HG03103 (cell line): ENCODE measurements at regions not wholly inside any gene's neighbourhood (a gene's known extent, or its start where the extent isn't known, plus 50 kb on each side); places are given as distances from the start of the nearest gene placed in this dataset.
"Not testable (repeated sequence)": the region's sequence is repeated elsewhere in the genome, so short reads cannot be mapped to it uniquely, and the experiment has no call there.

Source experiments
- ATAC-seq: cut with Tn5 transposase; IDR thresholded peaks from one replicate; pipeline ENCODE4 v1.9.1; 2021; ENCODE audit warnings: low read depth; ENCODE audit not compliant: unreplicated experiment

GRCh38 chr11:97702951-97703350, 1313.1 kb downstream of the JRKL start:
- ATAC-seq = no peak

DNA sequence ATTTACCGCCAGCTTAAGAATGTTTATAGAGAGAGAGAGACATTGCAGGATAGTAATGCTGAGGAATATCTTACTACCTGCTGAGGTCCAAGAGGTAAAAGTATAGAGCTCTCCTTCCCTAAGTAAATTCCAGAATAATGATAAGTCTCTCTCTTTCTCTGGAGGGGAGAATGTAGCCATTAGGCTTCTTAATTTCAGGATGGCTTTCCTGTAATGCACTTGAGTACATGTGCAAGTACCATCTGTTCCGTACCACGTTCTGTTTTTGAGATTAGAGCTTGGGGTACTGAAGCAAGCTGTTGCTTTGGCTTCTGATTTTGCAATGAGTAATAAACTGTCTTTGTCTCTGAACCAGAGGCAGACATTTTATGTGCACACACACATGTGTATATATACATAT, 1314.0 kb downstream of the JRKL start:
- ATAC-seq = no peak

DNA sequence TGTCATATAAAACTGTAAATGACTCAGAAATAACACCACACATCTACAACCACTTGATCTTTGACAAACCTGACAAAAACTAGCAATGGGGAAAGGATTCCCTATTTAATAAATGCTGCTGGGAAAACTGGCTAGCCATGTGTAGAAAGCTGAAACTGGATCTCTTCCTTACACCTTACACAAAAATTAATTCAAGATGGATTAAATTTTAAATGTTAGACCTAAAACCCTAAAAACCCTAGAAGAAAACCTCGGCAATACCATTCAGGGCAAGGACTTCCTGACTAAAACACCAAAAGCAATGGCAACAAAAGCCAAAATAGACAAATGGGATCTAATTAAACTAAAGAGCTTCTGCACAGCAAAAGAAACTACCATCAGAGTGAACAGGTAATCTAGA, 1315.3 kb upstream of the CNTN5 start:
- not testable (repeated sequence) for ATAC-seq

- ATAC-seq = no peak
Observed at GRCh38 chr11:97717922-97718321, 1302.8 kb upstream of the CNTN5 start.

DNA sequence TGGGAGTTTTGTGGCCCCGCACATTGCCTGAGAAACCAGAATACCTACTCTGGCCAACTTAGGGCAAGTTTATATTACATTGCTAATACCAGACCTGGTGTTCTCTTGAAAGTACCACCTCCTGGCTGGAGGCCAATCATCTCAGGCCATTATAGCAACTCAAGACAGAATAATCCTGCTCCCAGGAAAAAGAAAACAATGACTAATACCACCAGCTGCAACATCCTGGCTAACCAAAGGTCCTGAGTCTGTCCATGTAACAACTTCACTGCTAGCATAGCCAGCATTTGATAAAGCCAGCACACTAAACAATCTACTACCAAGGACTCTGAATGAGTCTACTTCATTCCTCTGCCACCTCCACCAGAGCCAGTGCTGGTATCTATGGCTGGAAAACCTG, 1298.7 kb upstream of the CNTN5 start:
- ATAC-seq = no peak

- no peak for ATAC-seq
Observed at GRCh38 chr11:97722721-97723120, 1298.0 kb upstream of the CNTN5 start.

DNA sequence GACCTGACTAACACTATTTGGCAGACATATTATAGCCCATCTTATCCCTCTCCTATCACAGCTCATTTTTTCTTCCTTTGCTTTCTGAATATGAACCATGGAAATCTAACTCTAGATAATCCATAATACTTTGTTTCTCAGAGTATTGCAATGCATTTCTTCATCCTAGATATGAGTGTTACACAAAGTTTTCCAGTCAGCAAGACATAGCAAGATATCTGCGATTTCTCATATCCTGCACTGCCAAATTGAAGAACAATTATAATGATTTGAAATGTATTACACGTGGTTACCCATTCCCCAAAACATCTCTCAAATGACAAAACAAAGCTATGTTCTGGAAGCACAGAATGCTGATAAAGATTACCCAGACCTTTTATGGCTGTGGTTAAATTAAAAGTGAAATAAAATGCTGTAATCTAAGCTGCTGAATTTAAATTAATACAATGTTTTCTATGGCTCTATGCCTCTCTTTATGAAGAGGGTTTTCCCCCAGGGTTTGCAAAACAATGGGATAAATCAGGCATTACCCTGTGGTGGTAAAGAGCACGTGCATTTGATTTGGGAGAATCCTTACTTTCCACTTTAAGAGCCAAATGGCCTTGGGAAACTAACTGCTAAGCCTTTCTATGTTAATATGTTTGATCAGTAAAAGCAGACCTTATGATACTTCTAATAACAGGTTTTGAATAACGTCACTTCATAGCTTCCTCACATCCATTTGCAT, 1291.0 kb upstream of the CNTN5 start:
- no peak for ATAC-seq

DNA sequence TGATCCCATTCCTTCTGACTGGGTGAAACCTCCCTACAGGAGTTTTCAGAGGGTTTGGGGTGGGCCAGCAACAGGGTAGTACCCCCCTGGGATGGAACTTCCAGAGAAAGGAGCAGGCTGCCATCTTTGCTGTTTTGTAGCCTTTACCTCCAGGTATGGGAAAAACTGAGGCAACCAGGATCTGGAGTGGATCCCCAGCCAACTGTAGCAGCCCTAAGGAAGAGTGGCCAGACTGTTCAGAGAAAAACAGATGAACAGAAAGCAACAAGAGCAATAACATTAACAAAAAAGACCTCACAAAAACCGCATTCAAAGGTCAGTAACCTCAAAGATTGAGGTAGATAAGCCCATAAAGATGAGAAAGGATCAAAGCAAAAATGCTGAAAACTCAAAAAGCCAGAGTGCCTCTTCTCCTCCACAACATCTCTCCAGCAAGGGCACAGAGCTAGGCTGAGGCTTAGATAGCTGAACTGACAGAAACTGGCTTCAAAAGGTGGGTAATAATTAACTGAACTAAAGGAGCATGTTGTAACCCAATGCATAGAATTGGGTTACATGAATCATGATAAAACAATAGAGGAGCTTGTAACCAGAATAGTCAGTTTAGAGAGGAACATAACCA, 1288.6 kb upstream of the CNTN5 start:
- no peak for ATAC-seq

DNA sequence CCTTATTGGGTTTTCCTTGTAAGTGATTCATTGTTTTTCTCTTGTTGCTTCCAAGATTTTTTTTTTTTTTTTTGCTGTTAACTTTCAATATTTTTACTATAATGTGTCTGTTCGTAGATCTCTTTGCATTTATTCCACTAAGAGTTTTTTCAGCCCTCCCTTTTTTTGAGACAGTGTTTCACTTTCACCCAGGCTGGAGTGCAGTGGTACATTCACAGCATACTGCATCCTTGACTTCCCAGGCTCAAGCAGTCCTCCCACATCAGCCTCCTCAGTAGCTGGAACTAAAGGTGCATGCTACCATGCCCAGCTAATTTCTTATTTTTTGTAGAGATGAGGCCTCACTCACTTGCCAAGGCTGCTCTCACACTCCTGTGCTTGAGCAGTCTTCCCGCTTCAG, 1282.0 kb upstream of the CNTN5 start:
- no peak for ATAC-seq

DNA sequence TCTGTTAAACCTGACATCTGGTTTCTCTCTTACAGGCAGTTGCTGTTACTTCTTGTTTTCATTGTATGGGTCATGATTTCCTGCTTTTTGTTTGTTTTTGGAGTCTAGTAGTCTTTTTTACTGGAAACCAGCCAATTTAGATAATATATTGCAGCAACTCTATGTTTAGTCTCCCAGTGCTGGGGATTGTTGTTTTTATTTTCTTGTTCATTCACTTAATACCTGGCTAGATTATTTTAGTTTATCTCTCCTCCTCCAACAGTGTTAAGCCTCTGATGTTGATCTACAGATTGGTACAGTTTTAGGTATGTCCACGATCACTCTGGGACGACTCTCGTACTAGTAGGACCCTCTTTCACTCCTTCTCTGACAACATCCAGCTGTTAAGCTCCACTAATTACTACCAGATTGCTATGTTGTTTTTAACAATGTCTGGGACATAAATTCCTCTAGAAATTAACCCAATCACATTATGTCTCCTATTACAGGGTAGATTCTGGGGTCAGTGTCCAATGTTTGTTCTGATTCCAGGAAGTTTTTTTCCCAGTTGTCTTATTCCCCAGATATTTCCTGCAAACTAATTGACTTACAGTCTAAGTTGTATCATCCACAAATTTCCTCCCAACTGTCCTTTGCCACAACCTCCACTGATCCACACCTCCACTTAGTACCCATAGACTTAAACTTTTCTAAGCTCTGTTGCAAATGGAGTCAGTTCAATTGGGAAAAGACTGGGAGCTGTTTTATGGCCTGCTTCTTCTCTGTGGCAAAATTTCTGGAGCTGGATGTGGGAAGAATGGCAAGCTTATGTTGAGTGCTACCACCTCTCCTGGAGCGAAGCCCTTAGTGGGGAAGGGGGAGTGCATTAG, 1280.6 kb upstream of the CNTN5 start:
- ATAC-seq = no peak

GRCh38 chr11:97740801-97741151, 1280.0 kb upstream of the CNTN5 start:
- no peak for ATAC-seq

DNA sequence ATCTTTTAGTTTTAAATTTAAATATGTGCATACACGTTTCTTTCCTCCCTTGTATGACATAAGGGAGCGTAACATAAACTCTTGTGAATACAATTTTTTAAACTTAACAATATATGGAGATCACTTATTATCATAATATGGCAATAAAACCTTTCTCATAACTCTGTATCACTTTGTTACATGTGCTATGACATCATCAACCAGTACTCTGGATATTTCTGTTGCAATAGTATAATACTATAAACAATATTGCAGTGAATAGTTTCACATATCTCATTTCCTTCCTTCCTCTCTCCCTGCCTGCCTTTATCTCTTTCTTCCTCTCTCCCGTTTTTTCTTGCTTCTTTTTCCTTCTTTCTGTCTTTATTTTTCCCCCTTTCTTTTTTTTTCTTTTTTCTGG, 1278.0 kb upstream of the CNTN5 start:
- no peak for ATAC-seq

- no peak for ATAC-seq
Observed at GRCh38 chr11:97743205-97743742, 1277.5 kb upstream of the CNTN5 start.

- no peak for ATAC-seq
Observed at GRCh38 chr11:97745515-97746050, 1275.2 kb upstream of the CNTN5 start.

DNA sequence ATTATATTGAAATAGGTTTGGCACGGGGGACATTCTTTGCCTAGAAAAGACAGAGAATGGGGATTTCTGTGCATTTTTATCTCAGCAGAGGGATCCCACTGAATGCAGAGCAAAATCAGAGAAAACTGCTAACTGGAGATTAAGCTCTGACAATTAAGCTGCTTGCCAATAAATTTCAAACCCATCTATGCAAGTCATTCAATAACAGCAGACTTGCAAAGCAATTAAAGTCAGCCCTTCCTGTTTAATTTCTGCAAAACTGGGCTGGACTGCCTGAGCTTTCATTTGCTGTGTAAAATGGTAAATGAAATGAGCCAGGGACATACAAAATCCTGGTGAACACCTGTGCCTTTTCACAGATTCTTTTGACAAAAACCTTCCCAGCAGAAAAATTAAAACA, 1273.9 kb upstream of the CNTN5 start:
- no peak for ATAC-seq

DNA sequence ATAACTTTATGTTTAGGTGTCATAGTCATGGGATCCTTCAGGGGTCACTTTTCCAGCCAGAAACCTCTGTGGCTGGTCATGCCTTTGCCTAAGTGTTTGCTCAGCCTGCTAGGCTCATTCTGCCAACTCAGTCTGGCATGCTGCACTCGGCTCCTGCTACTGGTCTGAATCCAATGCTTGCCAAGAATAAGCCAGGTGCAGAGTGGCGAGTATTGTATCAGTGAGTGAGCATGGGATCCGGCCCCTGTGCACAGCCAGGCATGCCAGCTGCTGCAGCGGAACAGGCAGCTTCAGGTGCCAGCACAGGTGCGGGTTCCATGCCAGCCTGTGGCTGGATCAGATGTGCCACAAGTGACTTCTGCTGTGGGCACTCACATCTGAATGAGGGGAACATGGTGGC, 1269.3 kb upstream of the CNTN5 start:
- no peak for ATAC-seq

- ATAC-seq = no peak
Observed at GRCh38 chr11:97751952-97752351, 1268.8 kb upstream of the CNTN5 start.

GRCh38 chr11:97754976-97755375, 1265.8 kb upstream of the CNTN5 start:
- ATAC-seq = no peak

DNA sequence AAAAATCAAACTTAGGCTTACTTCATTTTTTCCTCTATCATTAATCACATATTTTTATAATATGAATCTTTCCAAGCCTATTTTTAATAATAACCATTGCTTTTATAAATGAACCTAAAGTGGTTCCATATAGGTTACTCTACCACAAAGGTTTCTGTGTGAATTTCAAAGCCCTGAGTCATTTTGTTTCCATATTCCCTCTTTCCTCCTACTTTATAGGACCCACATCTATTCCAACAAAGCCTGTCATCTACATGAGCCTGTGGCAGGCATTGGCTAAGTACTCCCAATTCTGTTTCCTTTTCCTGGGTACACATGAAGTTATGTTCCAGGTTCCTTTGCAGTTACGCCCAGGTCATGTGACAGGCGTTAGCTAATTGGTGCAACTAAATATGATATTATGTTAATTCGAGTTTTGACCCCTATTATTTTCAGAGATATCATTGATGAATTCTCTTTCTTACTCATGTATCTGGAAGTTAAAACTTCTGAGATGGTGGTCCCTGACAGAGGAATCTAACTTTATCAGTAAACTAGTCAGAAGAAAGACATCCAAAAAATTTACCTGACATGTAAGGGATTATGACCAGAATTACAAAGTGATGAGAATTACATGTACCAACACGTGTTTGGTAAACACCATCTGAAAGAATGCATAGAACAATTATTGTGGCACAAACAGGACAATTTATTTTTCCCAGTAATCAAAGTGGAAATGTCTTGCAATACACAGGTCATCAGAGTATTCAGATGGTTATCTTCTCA, 1264.0 kb upstream of the CNTN5 start:
- no peak for ATAC-seq

GRCh38 chr11:97761175-97761574, 1259.6 kb upstream of the CNTN5 start:
- no peak for ATAC-seq
